ENCODE measurements at regions not wholly inside any gene's neighbourhood (a gene's known extent, or its start where the extent isn't known, plus 50 kb on each side); places are given as distances from the start of the nearest gene placed in this dataset.

GRCh38 chr21:24994717-24995116 lies 612.6 kb downstream of the MRPL39 start:
- no peak for FAIRE-seq
- Histone ChIP-seq H3K56ac (replicated peaks; ENCODE audit: insufficient read length, low read depth, low read length) (no peak overlapping the region), H2BK12ac (ENCODE audit: low read depth, low read length) (no peak overlapping the region), H3K79me1 (ENCODE audit: low read depth, low read length) (no peaks in the 10 kb centered on the region), H2BK20ac (ENCODE audit: low read length) (no peak overlapping the region), H3K36me3 (ENCODE audit: control insufficient read depth in 2 of 4, insufficient read depth in 4 of 4, low read length in 3 of 4) (no peaks in the 10 kb centered on the region), H3K4ac (replicated peaks; ENCODE audit: insufficient read length, low read depth, low read length) (no peak overlapping the region), H2BK5ac (ENCODE audit: low read depth, low read length) (no peak overlapping the region), H3K4me2 (ENCODE audit: insufficient read depth in 1 of 2, low read depth in 2 of 2, low read length in 2 of 2) (no peak overlapping the region), H4K20me1 (replicated peaks in 1 of 2; ENCODE audit: control insufficient read depth in 1 of 2, insufficient read depth in 2 of 2, low read length in 2 of 2) (no peaks in the 10 kb centered on the region), H3K79me2 (ENCODE audit: control insufficient read depth in 1 of 2, insufficient read depth in 2 of 2, low read length in 2 of 2) (no peaks in the 10 kb centered on the region), H3K23me2 (ENCODE audit: low read depth, low read length) (no peaks in the 10 kb centered on the region), H3K23ac (ENCODE audit: insufficient read length) (no peak overlapping the region), H4K5ac (ENCODE audit: insufficient read length, low read depth, low read length) (no peak overlapping the region), H2AK5ac (ENCODE audit: low read depth, low read length) (no peak overlapping the region), H3K14ac (ENCODE audit: insufficient read length) (no peak overlapping the region), H3K9me3 (ENCODE audit: insufficient read depth in 2 of 2, low read depth in 1 of 2, low read length in 1 of 2) (no peaks in the 10 kb centered on the region), H3K9ac (replicated peaks in 1 of 4; ENCODE audit: extremely low read depth in 1 of 4, low read depth in 3 of 4, low read length in 3 of 4) (no peak overlapping the region), H3K4me3 (ENCODE audit: extremely low read depth in 1 of 4, insufficient read depth in 2 of 4, low read depth in 3 of 4, low read length in 4 of 4) (no peak overlapping the region), H2BK120ac (replicated peaks; ENCODE audit: low read depth, low read length) (no peak overlapping the region), H4K91ac (replicated peaks; ENCODE audit: insufficient read length, low read length) (no peak overlapping the region), H4K8ac (ENCODE audit: extremely low read depth, insufficient read depth, low read length) (no peak overlapping the region), H2AFZ (ENCODE audit: low read length) (no peak overlapping the region), H3K18ac (ENCODE audit: extremely low read depth, low read length) (no peak overlapping the region), H3K4me1 (replicated peaks in 1 of 4; ENCODE audit: control insufficient read depth in 3 of 4, insufficient read depth in 4 of 4, low read length in 3 of 4) (no peaks in the 10 kb centered on the region), H3K27ac (ENCODE audit: low read depth, low read length) (no peak overlapping the region), H3K27me3 (replicated peaks in 1 of 4; ENCODE audit: control insufficient read depth in 3 of 4, extremely low read depth in 1 of 4, insufficient read depth in 3 of 4, low read length in 3 of 4) (no peaks in the 10 kb centered on the region), H2BK15ac (ENCODE audit: low read length) (no peak overlapping the region)
- ChIA-PET POLR2A (ENCODE audit: partially characterized antibody) (no interaction called here), CTCF (ENCODE audit: partially characterized antibody) (interaction anchor here (0.6 to 1.0 kb wide), 2 partner anchors 37 to 622 kb away, joined by 3 read pairs; no protein-coding TSS in a partner anchor)
- 92% methylated on average over 4 of the region's 4 CpGs; no CpG with 5 or more reads in 1 of the 2 experiments for WGBS, 2 experiments (ENCODE audit: extremely low coverage in 1 of 2, insufficient coverage in 1 of 2, insufficient read length in 1 of 2, insufficient replicate concordance in 2 of 2, low coverage in 1 of 2, low lambda C conversion rate in 2 of 2, missing lambda C conversion rate in 1 of 2)
- no peak for DNase-seq (ENCODE audit: low read depth in 1 of 2, low spot score in 2 of 2)
- TF ChIP-seq POU5F1 (IDR thresholded peaks at IDR 0.05; ENCODE audit: low read depth, low read length) (no peak), SIRT6 (IDR thresholded peaks at IDR 0.05; ENCODE audit: low read length) (no peak), ATF2 (IDR thresholded peaks at IDR 0.05; ENCODE audit: low read length) (no peak), CHD1 (IDR thresholded peaks at IDR 0.05; ENCODE audit: low read depth, low read length) (no peak), NRF1 (IDR thresholded peaks at IDR 0.05; ENCODE audit: low read depth, low read length) (no peak), SAP30 (IDR thresholded peaks at IDR 0.05; ENCODE audit: insufficient read depth, insufficient replicate concordance, low read length) (no peak), USF2 (IDR thresholded peaks at IDR 0.05; ENCODE audit: low read length) (no peak), KDM4A (IDR thresholded peaks at IDR 0.05; ENCODE audit: low read depth, low read length, severe bottlenecking) (no peak), RNF2 (IDR thresholded peaks at IDR 0.05; ENCODE audit: borderline replicate concordance, low read depth, low read length, missing control alignments, poor library complexity, severe bottlenecking) (no peak), PHF8 (conservative IDR thresholded peaks at IDR 0.05; ENCODE audit: low read depth, low read length) (no peak), CREB1 (IDR thresholded peaks at IDR 0.05) (no peak), CHD2 (IDR thresholded peaks at IDR 0.05; ENCODE audit: low read length) (no peak)
